ENCODE measurements at regions not wholly inside any gene's neighbourhood (a gene's known extent, or its start where the extent isn't known, plus 50 kb on each side); places are given as distances from the start of the nearest gene placed in this dataset.

DNA sequence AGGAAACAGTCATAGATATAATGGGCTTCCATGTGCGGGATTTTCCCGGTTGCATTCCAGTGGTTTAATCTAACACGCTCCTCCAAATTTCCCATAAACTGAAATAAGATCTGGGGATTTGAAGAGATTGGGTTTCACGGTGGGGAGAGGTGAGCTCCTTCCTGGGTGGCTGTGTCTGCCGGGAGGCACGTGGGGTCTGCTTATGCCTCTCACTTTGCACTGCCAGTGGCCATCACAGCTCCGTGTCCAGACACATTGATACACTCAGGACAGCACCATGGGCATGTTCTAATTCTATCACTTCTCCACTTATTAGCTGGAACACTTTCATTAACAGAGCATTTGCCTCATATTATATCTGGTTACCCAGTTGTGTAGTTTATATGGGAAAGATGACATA lies 73.4 kb downstream of the SOX1 start:
- H3K9me3 ChIP-seq: no peaks in the 10 kb centered on the region
- H3K36me3 ChIP-seq (ENCODE audit: control insufficient read depth, insufficient read depth, low read length): no peaks in the 10 kb centered on the region
- Mint-ChIP-seq H3K4me3 (ENCODE audit: unreplicated experiment) (no peak overlapping the region), H3K9me3 (ENCODE audit: unreplicated experiment) (no peaks in the 10 kb centered on the region), H3K27me3 (ENCODE audit: insufficient read depth, unreplicated experiment) (peaks cover 10% of the 10 kb centered on the region), H3K27ac (ENCODE audit: unreplicated experiment) (no peak overlapping the region), H3K36me3 (ENCODE audit: insufficient read depth, unreplicated experiment) (no peaks in the 10 kb centered on the region), H3K4me1 (ENCODE audit: low read depth, unreplicated experiment) (no peaks in the 10 kb centered on the region)
- no peak for DNase-seq
- TF ChIP-seq, protein P1, sequence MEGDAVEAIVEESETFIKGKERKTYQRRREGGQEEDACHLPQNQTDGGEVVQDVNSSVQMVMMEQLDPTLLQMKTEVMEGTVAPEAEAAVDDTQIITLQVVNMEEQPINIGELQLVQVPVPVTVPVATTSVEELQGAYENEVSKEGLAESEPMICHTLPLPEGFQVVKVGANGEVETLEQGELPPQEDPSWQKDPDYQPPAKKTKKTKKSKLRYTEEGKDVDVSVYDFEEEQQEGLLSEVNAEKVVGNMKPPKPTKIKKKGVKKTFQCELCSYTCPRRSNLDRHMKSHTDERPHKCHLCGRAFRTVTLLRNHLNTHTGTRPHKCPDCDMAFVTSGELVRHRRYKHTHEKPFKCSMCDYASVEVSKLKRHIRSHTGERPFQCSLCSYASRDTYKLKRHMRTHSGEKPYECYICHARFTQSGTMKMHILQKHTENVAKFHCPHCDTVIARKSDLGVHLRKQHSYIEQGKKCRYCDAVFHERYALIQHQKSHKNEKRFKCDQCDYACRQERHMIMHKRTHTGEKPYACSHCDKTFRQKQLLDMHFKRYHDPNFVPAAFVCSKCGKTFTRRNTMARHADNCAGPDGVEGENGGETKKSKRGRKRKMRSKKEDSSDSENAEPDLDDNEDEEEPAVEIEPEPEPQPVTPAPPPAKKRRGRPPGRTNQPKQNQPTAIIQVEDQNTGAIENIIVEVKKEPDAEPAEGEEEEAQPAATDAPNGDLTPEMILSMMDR (IDR thresholded peaks at IDR 0.05; ENCODE audit: insufficient read depth in 1 of 2, low read depth in 1 of 2, low read length in 1 of 2, severe bottlenecking in 1 of 2, unreplicated experiment in 1 of 2): no peak
- peaks cover 1% of the 10 kb centered on the region; the same call in 1 of the 2 replicates for H3K27me3 ChIP-seq (replicated peaks; ENCODE audit: control insufficient read depth, insufficient read depth, low read length)
- ChIA-PET CTCF (no interaction called here), POLR2A (no interaction called here)
- BruUV-seq (replicated peaks): no TSS peak
- no peak overlapping the region for H3K4me3 ChIP-seq (ENCODE audit: low read depth, low read length)
- no peaks in the 10 kb centered on the region for H3K4me1 ChIP-seq
- intact Hi-C loops (cut with micrococcal nuclease; ENCODE audit: unreplicated experiment): no loop called here

DNA sequence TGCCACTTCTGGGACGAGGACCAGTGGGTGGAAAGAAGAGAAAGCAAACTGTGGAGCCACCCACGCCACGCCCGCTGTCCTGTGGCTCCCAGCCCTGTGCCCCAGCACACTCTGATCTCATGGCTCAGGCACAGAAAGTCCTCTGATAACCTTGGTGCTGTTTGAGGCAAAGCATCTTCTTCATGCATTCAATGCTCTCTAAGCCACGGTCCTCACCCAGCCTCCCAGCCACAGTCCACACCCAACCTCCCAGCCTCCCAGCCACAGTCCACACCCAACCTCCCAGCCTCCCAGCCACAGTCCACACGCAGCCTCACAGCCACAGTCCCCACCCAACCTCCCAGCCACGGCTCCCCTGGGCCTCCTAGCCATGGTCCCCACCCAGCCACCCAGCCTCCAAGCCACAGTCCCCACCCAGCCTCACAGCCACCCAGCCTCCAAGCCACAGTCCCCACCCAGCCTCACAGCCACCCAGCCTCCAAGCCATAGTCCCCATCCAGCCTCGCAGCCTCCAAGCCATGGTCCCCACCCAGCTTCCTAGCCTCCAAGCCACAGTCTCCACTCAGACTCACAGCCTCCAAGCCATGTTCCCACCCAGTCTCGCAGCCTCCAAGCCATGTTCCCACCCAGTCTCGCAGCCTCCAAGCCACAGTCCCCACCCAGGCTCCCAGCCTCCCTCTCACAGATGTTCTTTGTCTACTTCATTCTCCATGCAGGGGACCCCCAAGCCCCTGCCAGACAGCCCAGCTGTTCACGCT lies 74.9 kb downstream of the SOX1 start:
- H3K27me3 ChIP-seq (replicated peaks; ENCODE audit: control insufficient read depth, insufficient read depth, low read length): peaks cover 1% of the 10 kb centered on the region; the same call in 1 of the 2 replicates
- intact Hi-C loops (cut with micrococcal nuclease; ENCODE audit: unreplicated experiment): no loop called here
- Mint-ChIP-seq H3K9me3 (ENCODE audit: unreplicated experiment) (no peaks in the 10 kb centered on the region), H3K36me3 (ENCODE audit: insufficient read depth, unreplicated experiment) (no peaks in the 10 kb centered on the region), H3K27ac (ENCODE audit: unreplicated experiment) (no peak overlapping the region), H3K4me1 (ENCODE audit: low read depth, unreplicated experiment) (no peaks in the 10 kb centered on the region), H3K27me3 (ENCODE audit: insufficient read depth, unreplicated experiment) (peaks cover 6% of the 10 kb centered on the region), H3K4me3 (ENCODE audit: unreplicated experiment) (no peak overlapping the region)
- no peaks in the 10 kb centered on the region for H3K4me1 ChIP-seq
- TF ChIP-seq, protein P1 (IDR thresholded peaks at IDR 0.05; ENCODE audit: insufficient read depth in 1 of 2, low read depth in 1 of 2, low read length in 1 of 2, severe bottlenecking in 1 of 2, unreplicated experiment in 1 of 2): no peak
- ChIA-PET CTCF (no interaction called here), POLR2A (no interaction called here)
- DNase-seq: no peak
- H3K9me3 ChIP-seq: no peaks in the 10 kb centered on the region
- H3K36me3 ChIP-seq (ENCODE audit: control insufficient read depth, insufficient read depth, low read length): no peaks in the 10 kb centered on the region
- no peak overlapping the region for H3K4me3 ChIP-seq (ENCODE audit: low read depth, low read length)
- BruUV-seq (replicated peaks): no TSS peak

DNA sequence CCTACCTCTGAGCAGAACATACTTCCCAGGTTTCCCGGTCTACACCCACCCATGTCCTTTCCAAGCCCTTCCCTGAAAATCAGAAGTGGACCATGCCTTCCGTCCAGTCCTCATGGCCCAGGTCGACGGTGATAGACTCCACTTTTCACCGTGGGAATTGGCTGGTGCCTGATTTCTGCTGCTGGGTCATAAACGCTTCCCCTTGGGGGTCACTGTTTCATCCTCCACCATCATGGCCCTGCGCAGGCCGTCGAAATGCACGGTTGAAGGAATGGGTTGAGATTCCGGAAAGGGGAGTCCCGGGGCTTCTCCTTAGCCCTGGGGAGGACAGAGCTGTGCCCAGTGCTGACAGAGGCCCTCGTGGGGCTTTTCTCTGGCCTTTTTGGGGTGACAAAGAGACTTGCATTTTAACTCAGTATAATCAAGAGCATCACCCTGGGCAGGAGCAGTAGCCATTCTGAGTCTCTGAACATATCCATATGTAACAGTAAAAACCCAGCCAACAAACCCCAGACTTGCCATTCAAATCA lies 75.5 kb downstream of the SOX1 start:
- H3K27me3 ChIP-seq (replicated peaks; ENCODE audit: control insufficient read depth, insufficient read depth, low read length): no peaks in the 10 kb centered on the region
- Mint-ChIP-seq H3K4me1 (ENCODE audit: low read depth, unreplicated experiment) (no peaks in the 10 kb centered on the region), H3K4me3 (ENCODE audit: unreplicated experiment) (no peak overlapping the region), H3K27ac (ENCODE audit: unreplicated experiment) (no peak overlapping the region), H3K9me3 (ENCODE audit: unreplicated experiment) (no peaks in the 10 kb centered on the region), H3K27me3 (ENCODE audit: insufficient read depth, unreplicated experiment) (peaks cover 6% of the 10 kb centered on the region), H3K36me3 (ENCODE audit: insufficient read depth, unreplicated experiment) (no peaks in the 10 kb centered on the region)
- CTCF ChIA-PET: no interaction called here
- TF ChIP-seq, protein P1 (IDR thresholded peaks at IDR 0.05; ENCODE audit: insufficient read depth in 1 of 2, low read depth in 1 of 2, low read length in 1 of 2, severe bottlenecking in 1 of 2, unreplicated experiment in 1 of 2): no peak
- no peaks in the 10 kb centered on the region for H3K4me1 ChIP-seq
- no peak for DNase-seq
- BruUV-seq (replicated peaks): no TSS peak
- no peak overlapping the region for H3K4me3 ChIP-seq (ENCODE audit: low read depth, low read length)
- no peaks in the 10 kb centered on the region for H3K9me3 ChIP-seq
- POLR2A ChIA-PET: no interaction called here
- intact Hi-C loops (cut with micrococcal nuclease; ENCODE audit: unreplicated experiment): no loop called here
- no peaks in the 10 kb centered on the region for H3K36me3 ChIP-seq (ENCODE audit: control insufficient read depth, insufficient read depth, low read length)
